HEK293T (cell line): ENCODE measurements at regions not wholly inside any gene's neighbourhood (a gene's known extent, or its start where the extent isn't known, plus 50 kb on each side); places are given as distances from the start of the nearest gene placed in this dataset.
"Not testable (repeated sequence)": the region's sequence is repeated elsewhere in the genome, so short reads cannot be mapped to it uniquely, and the experiment has no call there.

Experiments
- ARNT ChIP-seq: fragments of 450-650 bp; IDR thresholded peaks from 2 replicates; pipeline ENCODE4 v1.6.1; 2017; ENCODE audit warnings: mild to moderate bottlenecking
- BHLHE40 ChIP-seq: fragments of 450-650 bp; IDR thresholded peaks from 2 replicates; pipeline ENCODE4 v1.6.1; 2016; ENCODE audit warnings: mild to moderate bottlenecking, moderate library complexity, borderline replicate concordance
- CTBP1 ChIP-seq: fragments of 450-650 bp; IDR thresholded peaks from 2 replicates; pipeline ENCODE4 v1.6.1; 2016; ENCODE audit warnings: borderline replicate concordance
- ELF4 ChIP-seq: fragments of 450-650 bp; IDR thresholded peaks from 2 replicates; pipeline ENCODE4 v1.6.1; 2017; ENCODE audit warnings: antibody characterized with exemption
- FOXA1 ChIP-seq: fragments of 450-650 bp; IDR thresholded peaks from 2 replicates; pipeline ENCODE4 v1.6.1; 2016; ENCODE audit warnings: mild to moderate bottlenecking
- FOXK2 ChIP-seq: fragments of 450-650 bp; IDR thresholded peaks from 2 replicates; pipeline ENCODE4 v1.6.1; 2016; ENCODE audit warnings: mild to moderate bottlenecking
- FOXM1 ChIP-seq: fragments of 450-650 bp; IDR thresholded peaks from 2 replicates; pipeline ENCODE4 v1.6.1; 2017; ENCODE audit warnings: mild to moderate bottlenecking, borderline replicate concordance
- HDGF ChIP-seq: fragments of 450-650 bp; IDR thresholded peaks from 2 replicates; pipeline ENCODE4 v1.6.1; 2017; ENCODE audit warnings: antibody characterized with exemption, borderline replicate concordance
- L3MBTL2 ChIP-seq: fragments of 450-650 bp; conservative IDR thresholded peaks from 2 replicates; pipeline ENCODE4 v1.6.1; 2016; ENCODE audit warnings: mild to moderate bottlenecking
- NFRKB ChIP-seq: fragments of 450-650 bp; IDR thresholded peaks from 2 replicates; pipeline ENCODE4 v1.6.1; 2016; ENCODE audit warnings: mild to moderate bottlenecking, moderate library complexity
- SP1 ChIP-seq: fragments of 450-650 bp; IDR thresholded peaks from 2 replicates; pipeline ENCODE4 v1.6.1; 2017
- TARDBP ChIP-seq: fragments of 450-650 bp; IDR thresholded peaks from 2 replicates; pipeline ENCODE4 v1.6.1; 2016

DNA sequence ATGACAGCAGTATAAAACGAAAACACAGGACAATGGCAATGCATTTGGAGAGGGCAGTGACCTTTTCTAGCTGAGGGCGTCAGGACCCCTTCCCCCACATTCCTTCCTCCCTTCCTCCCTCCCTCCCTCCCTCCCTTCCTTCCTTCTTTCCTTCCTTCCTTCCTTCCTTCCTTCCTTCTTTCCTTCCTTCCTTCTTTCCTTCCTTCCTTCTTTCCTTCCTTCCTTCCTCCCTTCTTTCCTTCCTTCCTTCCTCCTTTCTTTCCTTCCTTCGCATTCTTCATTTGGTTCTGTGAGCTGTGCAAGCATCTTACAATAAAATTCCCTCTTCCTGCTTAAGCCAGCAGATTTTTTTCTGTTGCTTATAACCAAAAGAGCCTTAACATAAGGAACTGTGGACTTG, 76.7 kb upstream of the FYN start:
- TF ChIP-seq ARNT, ELF4, HDGF, FOXA1, L3MBTL2, FOXK2, NFRKB, BHLHE40, SP1, TARDBP, CTBP1, FOXM1: not testable (repeated sequence)
